Nephron (organoid): ENCODE measurements at regions not wholly inside any gene's neighbourhood (a gene's known extent, or its start where the extent isn't known, plus 50 kb on each side); places are given as distances from the start of the nearest gene placed in this dataset.

ENCODE experiments used
- H3K27ac Mint-ChIP-seq, 3 experiments: 2 replicates each; pipeline ENCODE4 v1.8.0; 2020; ENCODE audit warnings: mixed read lengths in 3 of 3, mild to moderate bottlenecking in 2 of 3, moderate library complexity in 1 of 3
- H3K27me3 Mint-ChIP-seq: 2 replicates; pipeline ENCODE4 v1.8.0; 2021; ENCODE audit warnings: low read depth, mild to moderate bottlenecking, moderate library complexity, mixed read lengths
- H3K36me3 Mint-ChIP-seq: 2 replicates; pipeline ENCODE4 v1.8.0; 2020; ENCODE audit warnings: low read depth, mixed read lengths
- H3K4me1 Mint-ChIP-seq: 2 replicates; pipeline ENCODE4 v1.8.0; 2020; ENCODE audit warnings: mixed read lengths
- H3K4me3 Mint-ChIP-seq, 3 experiments: 2 replicates each; pipeline ENCODE4 v1.8.0; 2020; ENCODE audit warnings: mild to moderate bottlenecking in 3 of 3, mixed read lengths in 3 of 3, moderate library complexity in 2 of 3
- H3K9me3 Mint-ChIP-seq: 2 replicates; pipeline ENCODE4 v1.8.0; 2020; ENCODE audit warnings: mixed read lengths
- TF ChIP-seq, protein P1 (sequence below), 3 experiments: fragments of 200-600 bp; sonication (generic); IDR thresholded peaks; one replicate each; pipeline ENCODE4 v1.5.0; 2021; ENCODE audit warnings: antibody characterized with exemption in 3 of 3; ENCODE audit not compliant: unreplicated experiment in 3 of 3

DNA sequence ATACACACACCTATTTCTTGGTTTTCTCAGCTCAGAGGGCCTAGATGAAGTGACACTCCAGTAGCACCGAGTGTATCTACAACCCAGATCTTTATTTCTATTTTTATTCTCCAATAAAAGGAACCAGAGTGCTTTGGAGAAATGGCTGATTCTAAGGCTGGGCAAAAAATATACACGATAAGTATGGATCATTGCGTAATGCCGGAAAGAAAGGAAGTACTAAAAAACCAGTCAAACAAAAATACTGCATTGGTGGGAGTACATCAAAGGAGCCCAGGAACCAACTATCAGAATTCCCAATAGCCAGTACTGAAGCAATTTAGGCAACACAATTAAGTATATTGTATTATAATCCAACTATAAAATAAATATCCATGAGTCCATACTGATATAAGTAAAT lies 400.9 kb upstream of the CCDC196 start:
- Mint-ChIP-seq H3K4me3 (no peak overlapping the region), H3K4me1 (peaks cover 37% of the 10 kb centered on the region), H3K27me3 (peaks cover 3% of the 10 kb centered on the region), H3K27ac (no peak overlapping the region), H3K9me3 (no peaks in the 10 kb centered on the region), H3K36me3 (no peaks in the 10 kb centered on the region)
- TF ChIP-seq, protein P1, sequence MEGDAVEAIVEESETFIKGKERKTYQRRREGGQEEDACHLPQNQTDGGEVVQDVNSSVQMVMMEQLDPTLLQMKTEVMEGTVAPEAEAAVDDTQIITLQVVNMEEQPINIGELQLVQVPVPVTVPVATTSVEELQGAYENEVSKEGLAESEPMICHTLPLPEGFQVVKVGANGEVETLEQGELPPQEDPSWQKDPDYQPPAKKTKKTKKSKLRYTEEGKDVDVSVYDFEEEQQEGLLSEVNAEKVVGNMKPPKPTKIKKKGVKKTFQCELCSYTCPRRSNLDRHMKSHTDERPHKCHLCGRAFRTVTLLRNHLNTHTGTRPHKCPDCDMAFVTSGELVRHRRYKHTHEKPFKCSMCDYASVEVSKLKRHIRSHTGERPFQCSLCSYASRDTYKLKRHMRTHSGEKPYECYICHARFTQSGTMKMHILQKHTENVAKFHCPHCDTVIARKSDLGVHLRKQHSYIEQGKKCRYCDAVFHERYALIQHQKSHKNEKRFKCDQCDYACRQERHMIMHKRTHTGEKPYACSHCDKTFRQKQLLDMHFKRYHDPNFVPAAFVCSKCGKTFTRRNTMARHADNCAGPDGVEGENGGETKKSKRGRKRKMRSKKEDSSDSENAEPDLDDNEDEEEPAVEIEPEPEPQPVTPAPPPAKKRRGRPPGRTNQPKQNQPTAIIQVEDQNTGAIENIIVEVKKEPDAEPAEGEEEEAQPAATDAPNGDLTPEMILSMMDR (IDR thresholded peaks at IDR 0.05; ENCODE audit: unreplicated experiment in 3 of 3), result no peak

DNA sequence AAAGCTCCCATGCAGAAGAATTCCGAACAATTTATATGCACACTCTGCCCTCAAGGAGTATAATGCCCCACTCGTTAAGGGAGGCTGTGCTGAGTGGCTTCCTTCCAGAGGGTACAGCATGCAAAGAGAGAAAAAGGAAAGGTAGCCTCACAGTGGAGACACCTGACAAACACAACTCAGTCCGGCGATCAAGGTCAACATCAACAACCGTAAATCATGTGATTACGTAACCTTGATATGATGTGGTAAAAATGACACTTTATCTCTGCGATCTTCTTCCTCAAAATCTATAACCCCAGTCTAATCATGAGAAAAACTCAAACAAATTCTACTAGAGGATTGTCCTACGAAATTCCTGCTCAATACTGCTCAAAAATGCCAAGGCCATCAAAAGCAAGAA lies 400.5 kb upstream of the CCDC196 start:
- H3K4me1 Mint-ChIP-seq, result peaks cover 33% of the 10 kb centered on the region
- TF ChIP-seq, protein P1 (IDR thresholded peaks at IDR 0.05; ENCODE audit: unreplicated experiment in 3 of 3), result no peak
- no peaks in the 10 kb centered on the region for H3K36me3 Mint-ChIP-seq
- H3K9me3 Mint-ChIP-seq, result no peaks in the 10 kb centered on the region
- no peak overlapping the region for H3K4me3 Mint-ChIP-seq
- peaks cover under 1% of the 10 kb centered on the region for H3K27me3 Mint-ChIP-seq
- no peak overlapping the region for H3K27ac Mint-ChIP-seq

DNA sequence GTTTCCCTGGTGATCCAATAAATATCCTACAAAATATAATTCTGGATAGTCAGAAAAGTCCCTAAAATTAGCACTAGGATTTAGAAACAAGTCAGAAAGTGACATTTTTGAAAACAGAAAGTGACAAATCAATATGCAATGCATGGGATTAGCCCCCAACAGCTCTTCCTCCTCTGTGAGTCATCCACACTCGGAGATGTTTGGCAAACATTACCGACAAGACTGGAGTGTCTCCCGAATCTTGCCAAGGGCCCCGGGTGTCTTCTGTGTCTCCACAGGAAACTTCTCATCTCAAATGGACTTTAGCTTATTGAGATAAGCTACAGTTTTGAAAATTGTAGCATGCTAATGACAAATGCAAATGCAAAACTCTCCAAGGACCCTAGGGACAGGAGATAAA lies 398.9 kb upstream of the CCDC196 start:
- H3K9me3 Mint-ChIP-seq, result peaks cover 2% of the 10 kb centered on the region
- TF ChIP-seq, protein P1 (IDR thresholded peaks at IDR 0.05; ENCODE audit: unreplicated experiment in 3 of 3), result no peak
- H3K27me3 Mint-ChIP-seq, result no peaks in the 10 kb centered on the region
- H3K27ac Mint-ChIP-seq, result no peak overlapping the region
- H3K4me3 Mint-ChIP-seq, result no peak overlapping the region
- H3K36me3 Mint-ChIP-seq, result no peaks in the 10 kb centered on the region
- H3K4me1 Mint-ChIP-seq, result peaks cover 25% of the 10 kb centered on the region

DNA sequence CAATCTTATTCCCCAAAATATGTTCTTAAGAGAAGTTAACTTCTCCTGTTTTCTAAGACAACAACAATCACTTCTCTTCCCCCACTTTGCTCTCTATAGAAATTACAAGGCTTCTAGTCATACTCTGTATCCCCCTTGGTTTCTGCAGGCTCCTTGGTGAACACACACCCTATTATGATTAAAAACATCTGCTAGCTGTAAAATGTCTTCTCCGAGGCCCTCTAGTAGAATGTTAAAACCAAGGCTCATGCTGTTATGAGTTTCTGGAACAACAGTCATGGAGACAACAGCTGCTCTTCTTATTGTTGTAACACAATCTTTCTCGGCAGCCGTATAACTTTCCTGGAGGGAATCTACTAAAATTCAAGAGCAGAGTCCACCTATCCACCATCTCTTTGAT lies 397.5 kb upstream of the CCDC196 start:
- TF ChIP-seq, protein P1 (IDR thresholded peaks at IDR 0.05; ENCODE audit: unreplicated experiment in 3 of 3), result no peak
- no peaks in the 10 kb centered on the region for H3K27me3 Mint-ChIP-seq
- H3K36me3 Mint-ChIP-seq, result no peaks in the 10 kb centered on the region
- no peak overlapping the region for H3K4me3 Mint-ChIP-seq
- H3K4me1 Mint-ChIP-seq, result peaks cover 25% of the 10 kb centered on the region
- peak overlapping the region; percentile 89 to 97 (median 95) for H3K27ac Mint-ChIP-seq
- peaks cover 3% of the 10 kb centered on the region for H3K9me3 Mint-ChIP-seq

DNA sequence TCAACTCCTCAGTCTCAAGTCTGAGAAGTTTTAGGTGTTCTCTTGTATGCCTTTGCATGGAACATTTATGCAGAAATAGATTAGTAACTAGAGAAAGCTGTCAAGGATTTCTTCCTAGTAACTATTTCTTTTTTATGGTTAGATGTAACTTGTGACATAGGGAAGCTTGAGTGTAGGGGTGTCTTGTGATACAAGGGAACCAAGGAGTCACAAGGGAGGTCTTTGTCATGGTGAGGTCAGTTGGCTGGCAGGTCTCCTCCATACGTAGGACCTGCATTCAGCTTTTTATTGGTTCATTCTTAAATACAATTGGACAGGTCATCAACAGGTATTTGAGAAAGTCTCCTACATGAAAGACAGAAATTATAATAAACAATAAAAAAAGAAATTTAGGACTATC lies 394.0 kb upstream of the CCDC196 start:
- Mint-ChIP-seq H3K27me3 (no peaks in the 10 kb centered on the region), H3K4me3 (no peak overlapping the region), H3K36me3 (no peaks in the 10 kb centered on the region), H3K4me1 (peaks cover 20% of the 10 kb centered on the region), H3K9me3 (peaks cover 3% of the 10 kb centered on the region), H3K27ac (no peak overlapping the region)
- TF ChIP-seq, protein P1 (IDR thresholded peaks at IDR 0.05; ENCODE audit: unreplicated experiment in 3 of 3), result no peak

DNA sequence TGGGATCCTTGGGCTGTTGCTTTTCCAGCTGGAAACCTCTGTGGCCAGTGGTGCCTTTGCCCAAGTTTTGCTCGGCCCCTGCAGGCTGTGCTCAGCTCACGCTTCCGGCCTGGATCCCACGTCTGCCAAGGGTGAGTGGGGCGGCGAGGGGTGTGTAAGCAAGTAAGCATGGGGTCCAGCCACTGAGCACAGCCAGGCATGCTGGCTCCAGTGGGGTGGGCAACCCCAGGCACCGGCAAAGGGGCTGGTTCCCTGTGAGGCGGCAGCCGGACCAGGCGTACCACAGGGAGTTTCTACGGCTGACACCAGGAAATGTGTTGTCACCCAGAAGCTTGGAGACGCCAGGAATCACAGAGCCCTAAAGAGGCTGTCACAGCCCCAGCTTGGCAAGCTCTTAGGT lies 393.4 kb upstream of the CCDC196 start:
- no peak overlapping the region for H3K27ac Mint-ChIP-seq
- H3K36me3 Mint-ChIP-seq, result no peaks in the 10 kb centered on the region
- TF ChIP-seq, protein P1 (IDR thresholded peaks at IDR 0.05; ENCODE audit: unreplicated experiment in 3 of 3), result no peak
- no peak overlapping the region for H3K4me3 Mint-ChIP-seq
- peaks cover 20% of the 10 kb centered on the region for H3K4me1 Mint-ChIP-seq
- H3K9me3 Mint-ChIP-seq, result peaks cover 3% of the 10 kb centered on the region
- H3K27me3 Mint-ChIP-seq, result no peaks in the 10 kb centered on the region
